ENCODE measurements at regions not wholly inside any gene's neighbourhood (a gene's known extent, or its start where the extent isn't known, plus 50 kb on each side); places are given as distances from the start of the nearest gene placed in this dataset.

GRCh38 chr1:192418552-192419285, 101.9 kb downstream of the RGS21 start:
- no peak for DNase-seq (ENCODE audit: low read depth, low spot score)
- H3K36me3 ChIP-seq (ENCODE audit: insufficient read depth, insufficient read length, low read length): no peaks in the 10 kb centered on the region
- no peak overlapping the region for H3K9ac ChIP-seq (ENCODE audit: insufficient read length, low read depth)
- no peak overlapping the region for H3K4me3 ChIP-seq (ENCODE audit: insufficient read length, low read depth)
- no peaks in the 10 kb centered on the region for H3K9me3 ChIP-seq (ENCODE audit: insufficient read depth, low read length)
- H3K4me1 ChIP-seq (ENCODE audit: insufficient read depth, insufficient read length): no peaks in the 10 kb centered on the region
- TF ChIP-seq YY1 (IDR thresholded peaks at IDR 0.05; ENCODE audit: insufficient read depth, insufficient read length) (no peak), ZNF274 (IDR thresholded peaks at IDR 0.05; ENCODE audit: low read depth, low read length) (no peak), SUZ12 (IDR thresholded peaks at IDR 0.05; ENCODE audit: extremely low read depth, insufficient read depth, insufficient read length) (no peak)
- no peaks in the 10 kb centered on the region for H3K27me3 ChIP-seq (ENCODE audit: insufficient read depth, insufficient read length)

DNA sequence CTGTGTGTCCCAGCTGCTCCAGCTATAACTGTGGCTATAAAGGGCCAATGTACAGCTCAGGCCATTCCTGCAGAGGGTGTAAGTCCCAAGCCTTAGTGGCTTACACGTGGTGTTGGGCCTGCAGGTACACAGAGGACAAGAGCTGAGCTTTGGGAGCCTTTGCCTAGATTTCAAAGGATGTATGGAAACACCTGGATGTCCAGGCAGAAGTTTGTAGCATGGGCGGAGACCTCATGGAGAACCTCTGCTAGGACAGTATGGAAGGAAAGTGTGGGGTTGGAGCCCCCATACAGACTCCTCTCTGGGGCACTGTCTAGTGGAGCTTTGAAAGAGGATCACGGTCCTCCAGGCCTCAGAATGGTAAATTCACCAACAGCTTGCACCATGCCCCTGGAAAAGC, 113.9 kb downstream of the RGS21 start:
- Histone ChIP-seq H3K27me3 (ENCODE audit: insufficient read depth, insufficient read length) (no peaks in the 10 kb centered on the region), H3K4me3 (ENCODE audit: insufficient read length, low read depth) (no peak overlapping the region), H3K9me3 (ENCODE audit: insufficient read depth, low read length) (peaks cover 18% of the 10 kb centered on the region), H3K9ac (ENCODE audit: insufficient read length, low read depth) (no peak overlapping the region), H3K4me1 (ENCODE audit: insufficient read depth, insufficient read length) (no peaks in the 10 kb centered on the region), H3K36me3 (ENCODE audit: insufficient read depth, insufficient read length, low read length) (no peaks in the 10 kb centered on the region)
- DNase-seq (ENCODE audit: low read depth, low spot score): no peak
- no peak for TF ChIP-seq SUZ12 (IDR thresholded peaks at IDR 0.05; ENCODE audit: extremely low read depth, insufficient read depth, insufficient read length)
- TF ChIP-seq ZNF274 (IDR thresholded peaks at IDR 0.05; ENCODE audit: low read depth, low read length): no peak
- TF ChIP-seq YY1 (IDR thresholded peaks at IDR 0.05; ENCODE audit: insufficient read depth, insufficient read length): no peak

DNA sequence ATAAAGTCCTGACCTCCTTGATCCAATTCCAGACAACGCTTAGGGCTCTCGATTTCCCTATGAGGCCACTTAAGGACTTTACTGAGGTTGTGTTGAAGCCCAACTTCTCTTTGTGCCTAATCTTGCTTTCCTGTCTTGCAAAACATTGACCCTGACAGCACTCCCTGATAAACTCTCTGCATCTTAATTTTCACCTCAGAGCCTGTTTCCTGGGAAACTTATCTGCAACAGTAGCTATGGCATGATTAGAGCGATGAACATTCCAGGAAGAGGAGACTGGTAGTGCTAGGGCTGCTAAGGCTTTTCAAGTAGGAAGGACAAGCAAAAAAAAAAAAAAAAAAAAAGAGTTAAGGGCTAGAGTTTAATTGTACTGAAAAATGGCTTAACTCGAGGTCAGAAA, 118.9 kb downstream of the RGS21 start:
- no peak overlapping the region for H3K4me3 ChIP-seq (ENCODE audit: insufficient read length, low read depth)

DNA sequence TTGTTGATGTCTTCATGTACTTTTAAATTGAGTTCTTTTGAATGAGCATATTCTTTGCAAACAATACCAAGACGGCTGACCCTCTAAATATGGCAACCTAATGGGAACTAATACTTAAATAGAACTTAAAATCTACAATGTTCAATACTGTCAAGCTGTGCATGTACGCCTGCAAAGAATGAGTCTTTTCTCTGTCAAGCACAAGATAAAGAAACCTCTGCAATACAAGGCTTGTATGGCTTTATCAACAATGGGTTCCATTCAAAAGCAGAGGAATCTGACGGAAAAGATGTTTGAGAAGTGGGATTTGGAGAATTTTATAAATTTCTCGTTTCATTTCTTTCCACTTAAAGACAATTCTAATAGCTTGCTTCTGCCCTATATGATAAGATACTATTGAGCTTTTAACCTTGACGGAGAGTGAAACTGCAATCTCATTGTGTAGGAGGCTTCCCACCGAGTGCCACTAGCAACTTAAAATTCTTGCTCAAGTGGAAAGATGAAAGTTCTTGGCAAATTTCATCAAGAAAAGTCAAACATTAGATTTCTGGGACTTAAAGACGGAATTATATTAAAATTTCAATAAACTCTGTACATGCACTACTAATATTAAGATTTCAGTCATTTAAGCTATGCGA, 119.8 kb downstream of the RGS21 start:
- H3K36me3 ChIP-seq (ENCODE audit: insufficient read depth, insufficient read length, low read length): no peaks in the 10 kb centered on the region
- peaks cover 2% of the 10 kb centered on the region for H3K9me3 ChIP-seq (ENCODE audit: insufficient read depth, low read length)
- H3K4me1 ChIP-seq (ENCODE audit: insufficient read depth, insufficient read length): no peaks in the 10 kb centered on the region
- H3K27me3 ChIP-seq (ENCODE audit: insufficient read depth, insufficient read length): no peaks in the 10 kb centered on the region
- TF ChIP-seq ZNF274 (IDR thresholded peaks at IDR 0.05; ENCODE audit: low read depth, low read length) (no peak), YY1 (IDR thresholded peaks at IDR 0.05; ENCODE audit: insufficient read depth, insufficient read length) (no peak), SUZ12 (IDR thresholded peaks at IDR 0.05; ENCODE audit: extremely low read depth, insufficient read depth, insufficient read length) (no peak)
- H3K4me3 ChIP-seq (ENCODE audit: insufficient read length, low read depth): no peak overlapping the region
- H3K9ac ChIP-seq (ENCODE audit: insufficient read length, low read depth): no peak overlapping the region
- DNase-seq (ENCODE audit: low read depth, low spot score): no peak

More for the DNA sequence above, 118.9 kb downstream of the RGS21 start:
- Histone ChIP-seq H3K9ac (ENCODE audit: insufficient read length, low read depth) (no peak overlapping the region), H3K4me1 (ENCODE audit: insufficient read depth, insufficient read length) (no peaks in the 10 kb centered on the region), H3K9me3 (ENCODE audit: insufficient read depth, low read length) (peaks cover 9% of the 10 kb centered on the region), H3K36me3 (ENCODE audit: insufficient read depth, insufficient read length, low read length) (no peaks in the 10 kb centered on the region), H3K27me3 (ENCODE audit: insufficient read depth, insufficient read length) (no peaks in the 10 kb centered on the region)
- TF ChIP-seq ZNF274 (IDR thresholded peaks at IDR 0.05; ENCODE audit: low read depth, low read length) (no peak), YY1 (IDR thresholded peaks at IDR 0.05; ENCODE audit: insufficient read depth, insufficient read length) (no peak), SUZ12 (IDR thresholded peaks at IDR 0.05; ENCODE audit: extremely low read depth, insufficient read depth, insufficient read length) (no peak)
- DNase-seq (ENCODE audit: low read depth, low spot score): no peak

GRCh38 chr1:192438737-192439136, 121.9 kb downstream of the RGS21 start:
- TF ChIP-seq YY1 (IDR thresholded peaks at IDR 0.05; ENCODE audit: insufficient read depth, insufficient read length): no peak
- no peak for TF ChIP-seq ZNF274 (IDR thresholded peaks at IDR 0.05; ENCODE audit: low read depth, low read length)
- no peak for TF ChIP-seq SUZ12 (IDR thresholded peaks at IDR 0.05; ENCODE audit: extremely low read depth, insufficient read depth, insufficient read length)
- no peaks in the 10 kb centered on the region for H3K9me3 ChIP-seq (ENCODE audit: insufficient read depth, low read length)
- H3K27me3 ChIP-seq (ENCODE audit: insufficient read depth, insufficient read length): no peaks in the 10 kb centered on the region
- H3K36me3 ChIP-seq (ENCODE audit: insufficient read depth, insufficient read length, low read length): no peaks in the 10 kb centered on the region
- no peaks in the 10 kb centered on the region for H3K4me1 ChIP-seq (ENCODE audit: insufficient read depth, insufficient read length)
- H3K9ac ChIP-seq (ENCODE audit: insufficient read length, low read depth): no peak overlapping the region
- no peak for DNase-seq (ENCODE audit: low read depth, low spot score)
- no peak overlapping the region for H3K4me3 ChIP-seq (ENCODE audit: insufficient read length, low read depth)

DNA sequence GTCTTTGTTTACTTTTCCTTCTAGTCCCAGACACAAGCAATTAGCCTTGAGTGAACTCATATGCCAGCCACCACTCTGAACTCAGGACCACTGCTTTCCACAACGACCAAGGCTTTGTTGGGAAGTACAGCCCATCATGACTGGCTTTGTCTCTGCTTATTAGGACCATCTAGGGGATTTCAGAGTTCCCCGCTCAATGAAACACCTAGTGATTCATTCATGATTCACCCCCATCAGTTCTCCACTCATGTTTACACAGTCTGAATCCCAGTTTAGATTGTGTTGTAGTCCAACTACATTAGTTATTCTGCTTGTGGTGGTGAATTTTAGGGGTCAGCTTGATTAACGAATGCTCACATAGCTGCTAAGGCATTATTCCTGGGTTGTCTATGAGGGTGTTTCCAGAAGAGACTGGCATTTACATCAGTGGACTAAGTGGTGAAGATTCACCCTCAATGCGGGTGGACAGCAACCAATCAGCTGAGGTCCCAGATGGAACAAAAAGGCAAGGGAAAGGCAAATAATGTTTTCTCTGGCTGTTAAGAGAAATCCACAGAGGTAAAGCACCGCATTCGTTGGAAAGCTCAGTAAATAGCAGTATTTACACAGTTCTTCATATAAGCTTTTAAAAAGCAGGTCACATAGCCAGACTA, 122.7 kb downstream of the RGS21 start:
- no peak for TF ChIP-seq ZNF274 (IDR thresholded peaks at IDR 0.05; ENCODE audit: low read depth, low read length)
- TF ChIP-seq SUZ12 (IDR thresholded peaks at IDR 0.05; ENCODE audit: extremely low read depth, insufficient read depth, insufficient read length): no peak
- no peak for TF ChIP-seq YY1 (IDR thresholded peaks at IDR 0.05; ENCODE audit: insufficient read depth, insufficient read length)
- no peaks in the 10 kb centered on the region for H3K27me3 ChIP-seq (ENCODE audit: insufficient read depth, insufficient read length)
- no peaks in the 10 kb centered on the region for H3K4me1 ChIP-seq (ENCODE audit: insufficient read depth, insufficient read length)
- H3K36me3 ChIP-seq (ENCODE audit: insufficient read depth, insufficient read length, low read length): no peaks in the 10 kb centered on the region
- no peak overlapping the region for H3K9ac ChIP-seq (ENCODE audit: insufficient read length, low read depth)
- H3K4me3 ChIP-seq (ENCODE audit: insufficient read length, low read depth): no peak overlapping the region
- DNase-seq (ENCODE audit: low read depth, low spot score): no peak
- no peaks in the 10 kb centered on the region for H3K9me3 ChIP-seq (ENCODE audit: insufficient read depth, low read length)

- no peaks in the 10 kb centered on the region for H3K36me3 ChIP-seq (ENCODE audit: insufficient read depth, insufficient read length, low read length)
- no peak for TF ChIP-seq SUZ12 (IDR thresholded peaks at IDR 0.05; ENCODE audit: extremely low read depth, insufficient read depth, insufficient read length)
- no peak for TF ChIP-seq ZNF274 (IDR thresholded peaks at IDR 0.05; ENCODE audit: low read depth, low read length)
- no peak for TF ChIP-seq YY1 (IDR thresholded peaks at IDR 0.05; ENCODE audit: insufficient read depth, insufficient read length)
- no peaks in the 10 kb centered on the region for H3K27me3 ChIP-seq (ENCODE audit: insufficient read depth, insufficient read length)
- no peaks in the 10 kb centered on the region for H3K9me3 ChIP-seq (ENCODE audit: insufficient read depth, low read length)
- no peak for DNase-seq (ENCODE audit: low read depth, low spot score)
- H3K4me3 ChIP-seq (ENCODE audit: insufficient read length, low read depth): no peak overlapping the region
- H3K9ac ChIP-seq (ENCODE audit: insufficient read length, low read depth): no peak overlapping the region
- no peaks in the 10 kb centered on the region for H3K4me1 ChIP-seq (ENCODE audit: insufficient read depth, insufficient read length)
These were observed 124.7 kb downstream of the RGS21 start for GRCh38 chr1:192441492-192441891.

All from NT2/D1 (cell line).